RWPE2 (cell line): ENCODE measurements at regions not wholly inside any gene's neighbourhood (a gene's known extent, or its start where the extent isn't known, plus 50 kb on each side); places are given as distances from the start of the nearest gene placed in this dataset.

ENCODE experiments used
- ATAC-seq: fragments of 200-7000 bp; cut with Tn5 transposase; 3 replicates; pipeline ENCODE4 v1.9.1; 2021; ENCODE audit warnings: low read depth
- DNase-seq: peaks from one replicate; pipeline ENCODE4 v3.0.0-alpha.2; 2020; ENCODE audit warnings: low spot score
- H3K27ac ChIP-seq: fragments of 450-650 bp; 2 replicates; pipeline ENCODE4 v1.5.1; 2017; ENCODE audit warnings: mild to moderate bottlenecking; ENCODE audit not compliant: poor library complexity, severe bottlenecking
- H3K27me3 ChIP-seq: fragments of 250-450 bp; sonication (Bioruptor Pico); 2 replicates; pipeline ENCODE4 v1.5.1; 2021; ENCODE audit warnings: mild to moderate bottlenecking, moderate library complexity; ENCODE audit not compliant: insufficient read depth, poor library complexity, severe bottlenecking
- H3K36me3 ChIP-seq: fragments of 250-450 bp; sonication (Bioruptor Pico); 2 replicates; pipeline ENCODE4 v1.5.1; 2020; ENCODE audit warnings: low read depth, mild to moderate bottlenecking, moderate library complexity
- H3K4me1 ChIP-seq: fragments of 250-450 bp; sonication (Bioruptor Pico); 2 replicates; pipeline ENCODE4 v1.5.1; 2021; ENCODE audit warnings: mild to moderate bottlenecking, moderate library complexity; ENCODE audit not compliant: insufficient read depth, poor library complexity, severe bottlenecking
- H3K4me3 ChIP-seq: fragments of 250-450 bp; sonication (Bioruptor Pico); 2 replicates; pipeline ENCODE4 v1.5.1; 2021; ENCODE audit warnings: mild to moderate bottlenecking, moderate library complexity; ENCODE audit not compliant: severe bottlenecking
- H3K9me3 ChIP-seq: fragments of 250-450 bp; sonication (Bioruptor Pico); 2 replicates; pipeline ENCODE4 v1.5.1; 2021; ENCODE audit warnings: mild to moderate bottlenecking, moderate library complexity; ENCODE audit not compliant: severe bottlenecking
- TF ChIP-seq, protein P1 (sequence below): fragments of 450-650 bp; IDR thresholded peaks from one replicate; pipeline ENCODE4 v1.5.1; 2017; ENCODE audit warnings: mild to moderate bottlenecking, moderate library complexity; ENCODE audit not compliant: poor library complexity, severe bottlenecking

DNA sequence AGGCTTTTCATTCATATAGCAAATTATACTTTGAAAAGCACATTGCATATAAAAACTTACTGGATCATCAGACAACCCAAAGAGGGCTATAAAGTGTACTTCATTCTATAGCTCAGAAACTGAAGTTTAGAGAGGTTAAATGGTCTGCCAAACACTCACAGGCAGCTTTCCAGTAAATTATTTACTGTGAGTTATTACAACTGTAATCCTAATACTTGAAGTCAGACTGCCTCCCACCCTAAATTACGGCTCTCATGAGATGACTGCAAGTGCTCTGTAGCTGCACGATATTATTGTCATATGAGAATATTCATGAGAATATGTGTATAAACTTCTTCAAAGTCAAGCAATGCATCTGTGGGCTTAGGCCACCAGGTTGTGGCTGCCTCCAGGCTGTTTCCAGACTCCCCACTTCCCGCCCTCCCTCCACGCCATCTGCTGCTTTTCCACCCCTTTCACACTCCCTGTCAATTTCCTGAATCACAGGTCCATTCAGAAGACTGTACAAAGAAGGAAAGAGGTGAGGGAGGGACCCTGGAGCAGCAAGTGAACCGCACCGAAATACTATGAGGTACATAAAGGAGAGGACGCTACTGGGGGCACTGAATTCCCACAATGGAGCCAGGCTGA is 111.1 kb upstream of the SPOPL start:
- Histone ChIP-seq H3K27me3 (no peaks in the 10 kb centered on the region), H3K27ac (no peak overlapping the region), H3K4me3 (no peak overlapping the region), H3K36me3 (no peaks in the 10 kb centered on the region), H3K4me1 (peaks cover 9% of the 10 kb centered on the region), H3K9me3 (no peaks in the 10 kb centered on the region)
- DNase-seq (no peak), ATAC-seq (no peak)
- TF ChIP-seq, protein P1, sequence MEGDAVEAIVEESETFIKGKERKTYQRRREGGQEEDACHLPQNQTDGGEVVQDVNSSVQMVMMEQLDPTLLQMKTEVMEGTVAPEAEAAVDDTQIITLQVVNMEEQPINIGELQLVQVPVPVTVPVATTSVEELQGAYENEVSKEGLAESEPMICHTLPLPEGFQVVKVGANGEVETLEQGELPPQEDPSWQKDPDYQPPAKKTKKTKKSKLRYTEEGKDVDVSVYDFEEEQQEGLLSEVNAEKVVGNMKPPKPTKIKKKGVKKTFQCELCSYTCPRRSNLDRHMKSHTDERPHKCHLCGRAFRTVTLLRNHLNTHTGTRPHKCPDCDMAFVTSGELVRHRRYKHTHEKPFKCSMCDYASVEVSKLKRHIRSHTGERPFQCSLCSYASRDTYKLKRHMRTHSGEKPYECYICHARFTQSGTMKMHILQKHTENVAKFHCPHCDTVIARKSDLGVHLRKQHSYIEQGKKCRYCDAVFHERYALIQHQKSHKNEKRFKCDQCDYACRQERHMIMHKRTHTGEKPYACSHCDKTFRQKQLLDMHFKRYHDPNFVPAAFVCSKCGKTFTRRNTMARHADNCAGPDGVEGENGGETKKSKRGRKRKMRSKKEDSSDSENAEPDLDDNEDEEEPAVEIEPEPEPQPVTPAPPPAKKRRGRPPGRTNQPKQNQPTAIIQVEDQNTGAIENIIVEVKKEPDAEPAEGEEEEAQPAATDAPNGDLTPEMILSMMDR, result no peak

DNA sequence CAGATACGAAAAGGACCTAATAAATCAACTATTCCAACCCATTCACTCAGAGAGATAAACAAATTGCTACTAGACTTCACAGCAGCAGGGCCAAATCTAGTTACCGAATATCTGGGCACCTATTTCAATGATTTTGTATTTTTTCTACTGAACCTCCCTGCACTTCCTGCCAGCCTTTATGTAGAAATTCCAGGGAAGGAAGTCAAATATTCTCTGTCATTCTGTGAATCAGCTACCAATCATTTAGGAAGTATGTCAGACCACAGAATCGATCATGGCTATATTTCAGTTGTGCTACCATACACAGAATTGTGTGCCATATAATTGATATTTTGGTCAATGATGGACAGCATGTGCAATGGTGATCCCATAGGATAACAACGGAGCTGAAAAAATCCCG is 109.6 kb upstream of the SPOPL start:
- DNase-seq (no peak), ATAC-seq (peak; percentile 32; the same call in 1 of the 3 replicates)
- Histone ChIP-seq H3K4me3 (no peak overlapping the region), H3K36me3 (no peaks in the 10 kb centered on the region), H3K27ac (peak overlapping the region; percentile 31), H3K9me3 (no peaks in the 10 kb centered on the region), H3K4me1 (peaks cover 19% of the 10 kb centered on the region), H3K27me3 (no peaks in the 10 kb centered on the region)
- TF ChIP-seq, protein P1, result no peak

DNA sequence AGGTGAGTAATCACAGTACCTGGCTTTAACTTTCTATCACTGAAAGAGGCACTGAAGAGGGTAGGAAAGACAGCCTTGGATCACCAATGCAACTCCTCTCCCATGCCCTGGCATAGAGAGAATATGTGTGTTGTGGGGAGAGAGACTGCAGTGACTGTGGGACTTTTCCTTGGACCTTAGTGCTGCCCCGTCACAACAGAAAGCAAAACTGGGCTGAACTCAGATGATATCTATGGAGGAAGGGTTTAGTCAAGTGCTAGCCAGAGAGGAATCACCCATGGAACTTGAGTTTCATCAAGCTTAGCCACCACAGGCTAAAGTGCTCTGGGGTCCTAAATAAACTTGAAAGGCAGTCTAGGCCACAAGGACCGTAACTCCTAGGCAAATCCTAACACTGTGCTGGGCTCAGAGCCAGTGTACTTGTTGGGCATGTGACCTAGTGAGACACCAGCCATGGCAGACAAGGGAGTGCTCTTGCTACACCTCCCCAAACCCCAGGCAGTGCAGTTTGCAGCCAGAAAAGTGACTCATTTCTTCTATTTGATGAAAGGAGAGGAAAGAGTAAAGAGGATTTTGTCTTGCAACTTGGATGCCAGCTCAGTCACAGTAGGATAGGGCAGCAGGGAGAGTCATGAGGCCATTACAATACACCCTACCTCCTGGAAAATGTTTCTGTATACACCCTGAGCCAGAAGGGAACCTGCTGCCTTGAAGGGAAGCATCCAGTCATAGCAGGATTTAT is 105.8 kb upstream of the SPOPL start:
- H3K9me3 ChIP-seq, result no peaks in the 10 kb centered on the region
- H3K4me3 ChIP-seq, result no peak overlapping the region
- peak overlapping the region; percentile 3 for H3K27ac ChIP-seq
- DNase-seq (no peak), ATAC-seq (peak; percentile 86)
- no peaks in the 10 kb centered on the region for H3K27me3 ChIP-seq
- H3K36me3 ChIP-seq, result no peaks in the 10 kb centered on the region
- TF ChIP-seq, protein P1, result no peak
- peaks cover 19% of the 10 kb centered on the region for H3K4me1 ChIP-seq

DNA sequence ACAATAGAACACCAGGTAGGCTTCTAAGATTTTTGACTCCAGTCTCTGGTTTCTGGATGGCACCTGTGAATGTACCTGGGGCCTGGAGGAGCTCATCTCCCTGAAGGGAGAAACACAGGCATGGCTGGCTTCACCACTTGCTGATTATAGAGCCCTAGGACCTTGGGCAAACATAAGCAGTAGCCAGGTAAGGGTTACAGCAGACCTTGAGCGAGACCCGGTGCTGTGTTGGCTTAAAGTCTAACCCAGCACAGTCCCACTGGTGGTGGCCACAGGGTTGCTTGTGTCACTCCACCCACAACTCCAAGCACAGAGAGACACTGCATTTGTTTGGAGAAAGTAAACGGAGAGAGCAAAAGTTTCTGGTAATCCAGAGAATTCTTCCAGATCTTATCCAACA is 104.7 kb upstream of the SPOPL start:
- no peak overlapping the region for H3K27ac ChIP-seq
- H3K4me1 ChIP-seq, result peaks cover 17% of the 10 kb centered on the region
- no peak overlapping the region for H3K4me3 ChIP-seq
- no peaks in the 10 kb centered on the region for H3K9me3 ChIP-seq
- no peak for DNase-seq
- no peaks in the 10 kb centered on the region for H3K27me3 ChIP-seq
- no peak for ATAC-seq
- no peaks in the 10 kb centered on the region for H3K36me3 ChIP-seq
- TF ChIP-seq, protein P1, result no peak

DNA sequence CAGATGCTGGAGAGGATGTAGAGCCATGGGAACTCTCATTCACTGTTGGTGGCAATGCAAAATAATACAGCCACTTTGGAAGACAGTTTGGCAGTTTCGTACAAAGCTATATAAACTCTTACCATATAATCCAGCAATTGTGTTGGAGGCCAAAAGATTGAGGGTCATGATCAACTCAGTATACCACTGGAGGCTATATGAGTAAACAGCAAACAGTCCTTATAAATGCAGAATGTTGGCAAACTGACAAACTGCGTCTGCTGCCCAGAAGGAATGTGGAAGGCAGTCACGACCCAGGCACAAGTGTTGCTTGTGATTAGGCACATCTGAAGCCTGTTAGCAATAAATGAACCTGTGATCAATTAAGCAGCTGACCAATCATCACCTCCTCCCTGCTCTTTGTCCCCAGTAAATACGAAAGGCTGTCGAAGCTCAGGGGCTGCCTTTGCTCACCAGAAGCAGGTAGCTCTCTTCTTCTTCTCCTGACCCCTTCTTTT is 98.1 kb upstream of the SPOPL start:
- TF ChIP-seq, protein P1, result no peak
- Histone ChIP-seq H3K9me3 (no peaks in the 10 kb centered on the region), H3K4me3 (no peak overlapping the region), H3K4me1 (no peaks in the 10 kb centered on the region), H3K27me3 (no peaks in the 10 kb centered on the region), H3K27ac (no peak overlapping the region), H3K36me3 (no peaks in the 10 kb centered on the region)
- ATAC-seq (no peak), DNase-seq (no peak)
